NCI-H774 (cell line): ENCODE measurements at regions not wholly inside any gene's neighbourhood (a gene's known extent, or its start where the extent isn't known, plus 50 kb on each side); places are given as distances from the start of the nearest gene placed in this dataset.
"Not testable (repeated sequence)": the region's sequence is repeated elsewhere in the genome, so short reads cannot be mapped to it uniquely, and the experiment has no call there.

Source experiments
- DNase-seq: peaks from one replicate; lab custom pipeline; 2025; lab: John Stamatoyannopoulos, UW

- DNase-seq, result no peak
These were observed 206.3 kb downstream of the SLITRK5 start for GRCh38 chr13:87877477-87877876.

GRCh38 chr13:87878706-87879105 lies 207.5 kb downstream of the SLITRK5 start:
- no peak for DNase-seq

GRCh38 chr13:87884884-87885283 lies 213.7 kb downstream of the SLITRK5 start:
- DNase-seq, result no peak

GRCh38 chr13:87887459-87888123 lies 216.4 kb downstream of the SLITRK5 start:
- DNase-seq, result no peak

GRCh38 chr13:87889254-87889653 lies 218.1 kb downstream of the SLITRK5 start:
- DNase-seq, result peak; percentile 50

- no peak for DNase-seq
These were observed 222.0 kb downstream of the SLITRK5 start for GRCh38 chr13:87893186-87893585.

GRCh38 chr13:87894059-87894458 lies 222.9 kb downstream of the SLITRK5 start:
- no peak for DNase-seq

- no peak for DNase-seq
These were observed 232.4 kb downstream of the SLITRK5 start for GRCh38 chr13:87903553-87903952.

GRCh38 chr13:87906411-87906810 lies 235.2 kb downstream of the SLITRK5 start:
- DNase-seq, result no peak

GRCh38 chr13:87907202-87907601 lies 236.0 kb downstream of the SLITRK5 start:
- DNase-seq, result no peak

GRCh38 chr13:87919956-87920355 lies 248.8 kb downstream of the SLITRK5 start:
- no peak for DNase-seq

GRCh38 chr13:87923753-87924152 lies 252.6 kb downstream of the SLITRK5 start:
- no peak for DNase-seq

- DNase-seq, result no peak
These were observed 253.8 kb downstream of the SLITRK5 start for GRCh38 chr13:87925006-87925405.

- DNase-seq, result no peak
These were observed 269.6 kb downstream of the SLITRK5 start for GRCh38 chr13:87940776-87941175.

GRCh38 chr13:87941226-87941625 lies 270.1 kb downstream of the SLITRK5 start:
- DNase-seq, result no peak

- DNase-seq, result no peak
These were observed 271.0 kb downstream of the SLITRK5 start for GRCh38 chr13:87942205-87942604.

GRCh38 chr13:87944038-87944437 lies 272.9 kb downstream of the SLITRK5 start:
- DNase-seq, result no peak

- DNase-seq, result no peak
These were observed 281.2 kb downstream of the SLITRK5 start for GRCh38 chr13:87952377-87952776.

GRCh38 chr13:87953381-87953780 lies 282.2 kb downstream of the SLITRK5 start:
- DNase-seq, result no peak

GRCh38 chr13:87954091-87954490 lies 282.9 kb downstream of the SLITRK5 start:
- DNase-seq, result no peak

GRCh38 chr13:87961546-87961945 lies 290.4 kb downstream of the SLITRK5 start:
- DNase-seq, result no peak

GRCh38 chr13:87972568-87972967 lies 301.4 kb downstream of the SLITRK5 start:
- DNase-seq, result no peak

- no peak for DNase-seq
These were observed 303.9 kb downstream of the SLITRK5 start for GRCh38 chr13:87975035-87975434.

GRCh38 chr13:87976650-87977049 lies 305.5 kb downstream of the SLITRK5 start:
- not testable (repeated sequence) for DNase-seq
